HUES48 (cell line): ENCODE measurements at regions not wholly inside any gene's neighbourhood (a gene's known extent, or its start where the extent isn't known, plus 50 kb on each side); places are given as distances from the start of the nearest gene placed in this dataset.

Experiments used
- H3K27ac ChIP-seq: one replicate; pipeline ENCODE4 v1.7.0; 2013; ENCODE audit warnings: low read depth, low read length, inconsistent platforms
- H3K27me3 ChIP-seq: 2 replicates; pipeline ENCODE4 v1.6.1; 2013; ENCODE audit warnings: mild to moderate bottlenecking, low read length; ENCODE audit not compliant: control insufficient read depth, insufficient read depth
- H3K36me3 ChIP-seq: 2 replicates; pipeline ENCODE4 v1.6.1; 2013; ENCODE audit warnings: low read length; ENCODE audit not compliant: control insufficient read depth, insufficient read depth
- H3K4me1 ChIP-seq: 2 replicates; pipeline ENCODE4 v1.6.1; 2013; ENCODE audit warnings: mild to moderate bottlenecking, low read length; ENCODE audit not compliant: control insufficient read depth, insufficient read depth
- H3K4me3 ChIP-seq: 2 replicates; pipeline ENCODE4 v1.5.1; 2013; ENCODE audit warnings: mild to moderate bottlenecking, low read depth, low read length
- H3K9ac ChIP-seq: 2 replicates; pipeline ENCODE4 v1.6.1; 2013; ENCODE audit warnings: mild to moderate bottlenecking, low read depth, low read length, moderate library complexity
- H3K9me3 ChIP-seq: 2 replicates; pipeline ENCODE4 v1.6.1; 2013; ENCODE audit warnings: low read length; ENCODE audit not compliant: control insufficient read depth, insufficient read depth

GRCh38 chr22:47444746-47445065, 682.3 kb downstream of the TBC1D22A start:
- Histone ChIP-seq H3K4me1 (no peaks in the 10 kb centered on the region), H3K36me3 (no peaks in the 10 kb centered on the region), H3K27ac (no peak overlapping the region), H3K4me3 (no peak overlapping the region), H3K9me3 (peaks cover 99% of the 10 kb centered on the region), H3K9ac (no peak overlapping the region), H3K27me3 (no peaks in the 10 kb centered on the region)

DNA sequence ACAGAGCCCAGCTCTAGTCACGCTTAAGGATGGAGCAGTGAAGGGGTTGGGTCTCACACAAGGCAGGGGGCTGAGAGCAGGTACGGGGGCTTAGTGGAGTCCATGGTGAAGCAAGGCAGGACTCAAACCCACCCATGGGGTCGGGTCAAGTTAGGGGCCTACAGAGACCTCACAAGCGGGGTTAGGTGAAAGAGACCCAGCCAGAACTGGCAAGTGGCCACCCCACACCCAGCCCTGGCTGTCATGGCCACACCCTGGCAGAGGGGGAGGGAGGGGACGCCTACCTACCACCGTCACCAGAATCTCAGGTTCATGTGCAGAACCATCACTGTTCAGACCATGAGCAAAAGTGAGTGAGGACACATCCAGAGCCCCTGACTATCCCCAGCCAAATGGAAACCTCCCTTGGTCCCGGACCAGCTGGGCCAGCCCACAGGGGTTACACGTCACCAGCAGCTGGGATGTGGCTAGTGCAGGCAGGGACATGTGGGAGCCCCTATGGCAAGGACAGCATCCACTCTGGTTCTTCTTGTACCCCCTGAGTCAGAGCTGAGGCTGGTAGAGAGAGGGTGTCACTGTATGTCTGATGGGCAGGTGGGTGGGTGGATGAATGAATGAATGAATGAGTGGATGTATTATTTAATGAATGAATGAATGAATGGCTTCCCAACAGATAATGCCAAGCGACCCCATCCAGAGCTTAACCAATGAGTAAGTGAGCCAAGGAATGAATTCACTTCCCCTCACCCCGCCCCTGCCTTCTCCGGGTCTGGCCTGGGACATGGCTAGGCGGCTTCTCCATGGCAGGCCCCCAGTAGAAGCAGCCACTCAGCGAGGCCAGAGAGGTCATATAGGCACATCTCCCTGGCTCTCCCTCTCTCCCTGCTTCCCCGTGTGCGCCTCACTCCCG, 681.6 kb downstream of the TBC1D22A start:
- H3K36me3 ChIP-seq = no peaks in the 10 kb centered on the region
- H3K4me3 ChIP-seq = no peak overlapping the region
- H3K9me3 ChIP-seq = peaks cover 99% of the 10 kb centered on the region
- no peaks in the 10 kb centered on the region for H3K27me3 ChIP-seq
- no peak overlapping the region for H3K9ac ChIP-seq
- H3K27ac ChIP-seq = no peak overlapping the region
- H3K4me1 ChIP-seq = no peaks in the 10 kb centered on the region

- no peaks in the 10 kb centered on the region for H3K4me1 ChIP-seq
- no peak overlapping the region for H3K4me3 ChIP-seq
- peaks cover 96% of the 10 kb centered on the region for H3K9me3 ChIP-seq
- no peak overlapping the region for H3K9ac ChIP-seq
- no peaks in the 10 kb centered on the region for H3K36me3 ChIP-seq
- H3K27me3 ChIP-seq = no peaks in the 10 kb centered on the region
- no peak overlapping the region for H3K27ac ChIP-seq
Observed at GRCh38 chr22:47442821-47443220, 680.4 kb downstream of the TBC1D22A start.

DNA sequence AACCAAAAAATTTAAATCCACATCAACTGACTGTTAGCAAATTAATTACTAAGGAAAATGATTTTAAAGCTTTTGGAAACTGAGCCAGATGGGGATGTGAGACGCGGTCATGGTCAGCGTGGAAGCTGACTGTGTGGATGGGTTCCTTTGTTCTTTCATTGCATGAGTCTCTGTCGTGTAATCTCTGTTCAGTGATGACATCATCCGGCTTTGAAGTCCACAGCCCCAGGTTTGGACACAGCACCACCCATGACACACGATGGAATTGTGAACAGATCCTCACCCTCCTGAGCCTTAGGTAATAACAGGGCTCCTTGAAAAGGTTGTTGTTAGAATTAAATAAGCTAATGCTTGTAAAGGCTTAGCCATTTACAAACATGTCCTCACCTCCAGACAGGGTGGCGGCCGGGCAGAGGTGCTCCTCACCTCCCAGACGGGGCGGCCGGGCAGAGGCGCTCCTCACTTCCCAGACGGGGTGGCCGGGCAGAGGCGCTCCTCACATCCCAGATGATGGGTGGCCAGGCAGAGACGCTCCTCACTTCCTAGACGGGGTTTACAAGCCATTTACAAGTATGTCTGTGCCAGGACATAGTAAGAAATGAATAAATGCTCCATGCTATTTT, 677.3 kb downstream of the TBC1D22A start:
- Histone ChIP-seq H3K9ac (no peak overlapping the region), H3K4me1 (no peaks in the 10 kb centered on the region)

DNA sequence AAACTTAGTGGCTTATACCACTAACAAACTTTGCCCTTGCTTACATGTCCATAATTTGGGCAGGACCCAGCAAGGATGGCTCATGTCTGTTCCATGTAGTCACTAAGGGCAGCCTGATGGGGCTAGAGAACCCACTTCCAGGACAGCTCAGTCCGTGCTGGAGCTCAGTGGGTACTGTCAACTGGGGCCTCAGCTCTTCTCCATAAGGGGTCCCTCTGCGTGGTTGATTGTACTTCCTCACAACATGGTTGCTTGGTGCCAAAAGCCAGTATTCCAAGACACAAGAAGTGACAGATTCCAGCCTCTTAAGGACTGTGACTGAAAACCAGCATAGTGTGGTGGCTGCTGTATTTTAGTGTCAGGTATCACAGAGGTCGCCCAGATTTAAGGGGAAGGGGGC, 675.2 kb downstream of the TBC1D22A start:
- no peak overlapping the region for H3K4me3 ChIP-seq
- H3K4me1 ChIP-seq = no peaks in the 10 kb centered on the region
- no peak overlapping the region for H3K9ac ChIP-seq
- no peaks in the 10 kb centered on the region for H3K36me3 ChIP-seq
- no peak overlapping the region for H3K27ac ChIP-seq
- H3K9me3 ChIP-seq = peaks cover 91% of the 10 kb centered on the region
- no peaks in the 10 kb centered on the region for H3K27me3 ChIP-seq

More for the DNA sequence above, 677.3 kb downstream of the TBC1D22A start:
- Histone ChIP-seq H3K9me3 (peaks cover 94% of the 10 kb centered on the region), H3K36me3 (no peaks in the 10 kb centered on the region), H3K27me3 (no peaks in the 10 kb centered on the region), H3K27ac (no peak overlapping the region), H3K4me3 (no peak overlapping the region)

GRCh38 chr22:47437110-47437509, 674.7 kb downstream of the TBC1D22A start:
- Histone ChIP-seq H3K4me1 (no peaks in the 10 kb centered on the region), H3K9ac (no peak overlapping the region), H3K4me3 (no peak overlapping the region), H3K27me3 (no peaks in the 10 kb centered on the region), H3K9me3 (peaks cover 86% of the 10 kb centered on the region), H3K36me3 (no peaks in the 10 kb centered on the region), H3K27ac (no peak overlapping the region)

DNA sequence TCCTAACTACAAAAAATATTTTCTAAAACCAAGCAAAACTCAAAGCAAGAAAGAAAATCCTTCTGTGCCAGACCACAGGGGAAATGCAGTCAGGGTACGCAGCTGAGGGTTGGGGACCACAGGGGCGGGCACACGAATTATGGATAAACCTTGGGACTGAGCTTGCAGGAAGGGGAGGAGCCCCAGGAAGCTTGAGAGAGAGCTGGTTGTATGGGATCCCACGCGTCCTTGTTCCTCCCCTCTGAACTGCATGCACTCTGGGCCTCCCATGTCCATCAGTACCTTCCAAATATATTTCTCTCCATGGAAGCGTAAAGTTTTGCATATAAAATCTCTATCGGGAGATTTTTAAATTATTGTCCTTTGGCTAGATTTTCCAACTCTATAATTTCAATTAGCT, 673.4 kb downstream of the TBC1D22A start:
- Histone ChIP-seq H3K27ac (no peak overlapping the region), H3K36me3 (no peaks in the 10 kb centered on the region), H3K27me3 (no peaks in the 10 kb centered on the region), H3K4me1 (no peaks in the 10 kb centered on the region), H3K4me3 (no peak overlapping the region; the same call in 1 of the 2 replicates), H3K9me3 (peaks cover 79% of the 10 kb centered on the region), H3K9ac (no peak overlapping the region)

- no peak overlapping the region for H3K9ac ChIP-seq
- no peaks in the 10 kb centered on the region for H3K36me3 ChIP-seq
- H3K4me1 ChIP-seq = no peaks in the 10 kb centered on the region
- no peak overlapping the region for H3K27ac ChIP-seq
- no peak overlapping the region for H3K4me3 ChIP-seq
- no peaks in the 10 kb centered on the region for H3K27me3 ChIP-seq
- H3K9me3 ChIP-seq = peaks cover 79% of the 10 kb centered on the region
Observed at GRCh38 chr22:47435204-47435487, 672.7 kb downstream of the TBC1D22A start.

DNA sequence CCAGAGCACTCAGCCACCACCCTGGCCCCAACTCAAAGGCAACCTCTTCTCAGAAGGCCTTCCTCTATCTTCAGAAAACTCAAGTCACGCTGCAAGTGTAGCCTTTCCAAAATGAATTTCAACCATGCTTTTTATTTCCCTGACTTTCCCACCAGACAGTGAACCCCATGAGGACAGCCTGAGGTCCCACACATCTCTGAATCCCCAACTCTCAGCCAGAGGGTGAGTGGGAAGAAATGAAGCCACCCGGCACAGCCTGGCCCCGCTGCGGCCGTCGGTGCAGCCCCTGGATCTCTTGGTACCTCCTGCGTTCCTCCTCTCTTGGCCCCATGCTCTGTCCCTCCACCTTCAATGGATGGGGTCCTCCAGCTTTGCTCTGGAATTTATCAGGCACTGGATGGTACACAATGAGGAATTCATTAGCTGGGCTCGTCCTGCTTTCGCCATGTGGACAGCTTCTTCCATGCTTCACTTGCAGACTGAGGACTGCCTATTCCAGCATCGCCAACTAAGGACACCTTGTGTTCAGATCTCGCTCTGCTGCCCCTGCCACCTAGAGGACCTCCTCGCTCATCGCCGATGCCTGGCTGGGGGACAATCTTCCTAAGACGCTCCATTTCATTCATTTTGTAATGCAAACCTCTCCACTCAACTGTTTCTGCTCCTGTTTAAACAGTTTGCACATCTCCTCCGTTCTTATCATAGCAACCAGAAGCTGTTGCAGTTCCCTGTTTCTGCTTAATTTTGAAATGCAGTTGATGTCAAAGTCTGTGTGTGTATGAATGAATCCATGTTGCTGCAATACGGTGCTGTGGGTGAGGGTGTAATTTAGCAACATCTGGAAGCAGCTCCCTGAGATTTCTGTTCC, 672.1 kb downstream of the TBC1D22A start:
- H3K4me1 ChIP-seq = no peaks in the 10 kb centered on the region
- peaks cover 80% of the 10 kb centered on the region for H3K9me3 ChIP-seq
- no peak overlapping the region for H3K9ac ChIP-seq
- H3K27ac ChIP-seq = no peak overlapping the region
- no peaks in the 10 kb centered on the region for H3K36me3 ChIP-seq
- H3K4me3 ChIP-seq = no peak overlapping the region
- no peaks in the 10 kb centered on the region for H3K27me3 ChIP-seq

DNA sequence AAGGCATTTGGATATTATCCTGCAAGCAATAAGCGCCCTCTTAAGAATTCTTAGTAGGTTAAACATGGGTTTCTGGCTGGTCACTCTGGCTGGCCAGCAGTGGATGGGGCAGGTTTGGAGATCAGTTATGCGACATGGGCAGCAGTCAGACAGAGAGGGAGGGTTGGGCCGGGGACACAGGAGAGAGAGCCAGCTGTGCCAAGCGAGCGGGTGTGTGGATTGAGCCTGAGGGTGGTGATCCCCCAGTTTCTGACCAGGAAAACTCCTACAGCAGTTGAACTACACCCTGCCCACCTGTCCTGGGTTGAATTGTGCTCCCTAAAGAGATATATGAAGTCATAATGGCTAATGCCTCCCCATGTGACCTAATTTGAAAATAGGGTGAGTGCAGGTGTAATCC, 671.2 kb downstream of the TBC1D22A start:
- Histone ChIP-seq H3K9ac (no peak overlapping the region), H3K27ac (no peak overlapping the region), H3K36me3 (no peaks in the 10 kb centered on the region), H3K4me1 (no peaks in the 10 kb centered on the region), H3K27me3 (no peaks in the 10 kb centered on the region), H3K9me3 (peaks cover 82% of the 10 kb centered on the region), H3K4me3 (no peak overlapping the region)

DNA sequence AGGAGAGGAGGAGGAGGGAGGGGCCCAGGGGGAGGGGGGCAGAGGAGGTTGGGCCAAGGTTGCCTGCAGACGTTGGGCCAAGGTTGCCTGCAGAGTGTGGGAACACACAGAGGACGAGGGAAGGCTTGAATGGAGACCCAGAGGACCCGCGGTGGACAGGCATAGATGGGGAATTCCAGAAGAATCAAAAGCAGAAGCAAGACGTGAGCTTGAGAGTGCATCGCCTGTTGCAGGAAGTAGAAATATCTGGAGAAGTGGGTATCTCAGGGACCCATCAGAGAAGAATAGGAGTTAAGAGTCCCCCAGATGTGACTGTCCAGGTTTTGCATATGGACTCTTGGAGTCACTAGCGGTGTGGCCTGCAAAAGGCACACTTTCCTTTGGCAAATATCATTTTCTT, 670.2 kb downstream of the TBC1D22A start:
- no peak overlapping the region for H3K27ac ChIP-seq
- no peaks in the 10 kb centered on the region for H3K27me3 ChIP-seq
- H3K9ac ChIP-seq = no peak overlapping the region
- H3K4me1 ChIP-seq = no peaks in the 10 kb centered on the region
- no peaks in the 10 kb centered on the region for H3K36me3 ChIP-seq
- no peak overlapping the region for H3K4me3 ChIP-seq
- peaks cover 81% of the 10 kb centered on the region for H3K9me3 ChIP-seq
